MM.1S (cell line): ENCODE measurements at regions not wholly inside any gene's neighbourhood (a gene's known extent, or its start where the extent isn't known, plus 50 kb on each side); places are given as distances from the start of the nearest gene placed in this dataset.

Experiments used
- CTCF ChIP-seq: fragments of 300-600 bp; sonication (generic); IDR thresholded peaks from 2 replicates; pipeline ENCODE4 v1.5.1; 2016; ENCODE audit warnings: antibody characterized with exemption, low read length, mixed read lengths
- EZH2 ChIP-seq: fragments of 300-600 bp; sonication (generic); optimal IDR thresholded peaks from 2 replicates; pipeline ENCODE3; 2017; ENCODE audit warnings: low read depth, mild to moderate bottlenecking, antibody characterized with exemption, low read length, mixed read lengths
- EZH2phosphoT487 ChIP-seq: fragments of 300-600 bp; sonication (generic); IDR thresholded peaks from 2 replicates; pipeline ENCODE4 v1.6.1; 2018; ENCODE audit warnings: antibody characterized with exemption, low read length

GRCh38 chr7:38330039-38330438 lies 56.6 kb upstream of the TARP start:
- TF ChIP-seq CTCF (no peak), EZH2 (no peak), EZH2phosphoT487 (no peak)
